Effector memory CD8-positive, alpha-beta T cell (primary cell): ENCODE measurements at regions not wholly inside any gene's neighbourhood (a gene's known extent, or its start where the extent isn't known, plus 50 kb on each side); places are given as distances from the start of the nearest gene placed in this dataset.

Experiments used
- ATAC-seq: fragments of 150-1000 bp; cut with Tn5 transposase; replicated peaks from 2 replicates; pipeline ENCODE4 v1.10.0; 2021; ENCODE audit warnings: mild to moderate bottlenecking, moderate library complexity
- DNase-seq, 3 experiments: peaks; one replicate each; pipeline ENCODE4 v3.0.0; 2021
- H3K27ac Mint-ChIP-seq, 2 donors: one replicate each; pipeline ENCODE4 v1.8.0; 2022; ENCODE audit warnings: mild to moderate bottlenecking in 2 of 2, mixed read lengths in 2 of 2, moderate library complexity in 2 of 2
- H3K27me3 Mint-ChIP-seq, 2 donors: one replicate each; pipeline ENCODE4 v1.8.0; 2022; ENCODE audit warnings: mixed read lengths in 2 of 2
- H3K36me3 Mint-ChIP-seq: one replicate; pipeline ENCODE4 v1.8.0; 2022; ENCODE audit warnings: mild to moderate bottlenecking, moderate library complexity, mixed read lengths; ENCODE audit not compliant: insufficient read depth
- H3K4me1 Mint-ChIP-seq, 2 donors: one replicate each; pipeline ENCODE4 v1.8.0; 2022; ENCODE audit warnings: low read depth in 2 of 2, mixed read lengths in 2 of 2
- H3K4me3 Mint-ChIP-seq, 2 donors: one replicate each; pipeline ENCODE4 v1.8.0; 2022; ENCODE audit warnings: mild to moderate bottlenecking in 2 of 2, mixed read lengths in 2 of 2, moderate library complexity in 2 of 2
- H3K9me3 Mint-ChIP-seq, 2 donors: one replicate each; pipeline ENCODE4 v1.8.0; 2022; ENCODE audit warnings: mixed read lengths in 2 of 2

DNA sequence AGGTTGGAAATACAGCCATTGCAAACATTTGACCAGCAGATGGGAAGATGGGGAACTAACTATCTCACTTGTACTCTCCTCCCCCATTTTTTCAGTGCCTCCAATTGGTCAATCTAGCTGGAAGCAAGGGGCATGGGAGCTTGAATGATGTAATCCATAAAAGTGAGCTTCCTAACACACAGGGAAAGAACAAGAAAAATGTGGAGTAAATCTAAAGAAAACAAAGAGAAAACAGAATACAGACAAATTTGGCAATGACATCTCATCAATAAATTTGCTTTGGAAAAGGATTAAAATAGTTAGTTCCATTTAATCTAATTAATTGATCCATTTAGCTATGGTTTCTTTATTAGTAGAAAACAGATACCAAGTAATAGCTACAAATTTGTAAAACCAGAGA is 592.6 kb upstream of the SOX9 start:
- H3K4me3 Mint-ChIP-seq: no peak overlapping the region
- H3K36me3 Mint-ChIP-seq: no peaks in the 10 kb centered on the region

DNA sequence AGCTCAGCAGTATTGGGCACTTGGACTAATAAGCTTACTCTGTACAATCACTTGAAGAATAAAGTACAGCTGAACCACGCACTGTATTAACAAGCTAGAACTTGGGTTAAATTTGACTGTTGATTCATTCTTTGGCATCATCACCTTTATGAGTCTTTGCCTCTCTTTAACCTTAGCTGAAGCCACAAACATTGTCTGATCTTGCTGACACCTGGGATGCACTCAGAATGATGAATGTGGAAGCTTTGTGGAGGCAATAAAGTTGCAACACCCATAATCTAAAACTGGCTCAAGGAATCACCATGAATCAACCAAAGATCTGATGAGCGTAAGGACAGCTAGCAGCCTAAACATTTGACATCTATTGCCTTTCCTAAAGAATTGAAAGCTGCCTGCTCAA is 590.6 kb upstream of the SOX9 start:
- Mint-ChIP-seq H3K4me3 (no peak overlapping the region), H3K36me3 (no peaks in the 10 kb centered on the region), H3K27me3 (no peaks in the 10 kb centered on the region), H3K9me3 (peaks cover 5 to 16% of the 10 kb centered on the region in 2 donors), H3K4me1 (no peaks in the 10 kb centered on the region), H3K27ac (no peak overlapping the region)
- DNase-seq (no peak), ATAC-seq (no peak)

More for the DNA sequence above, 592.6 kb upstream of the SOX9 start:
- H3K4me1 Mint-ChIP-seq: no peaks in the 10 kb centered on the region
- no peak overlapping the region for H3K27ac Mint-ChIP-seq
- peaks cover 5 to 16% of the 10 kb centered on the region in 2 donors for H3K9me3 Mint-ChIP-seq
- H3K27me3 Mint-ChIP-seq: no peaks in the 10 kb centered on the region
- ATAC-seq (no peak), DNase-seq (no peak)

- Mint-ChIP-seq H3K9me3 (peaks cover 3 to 8% of the 10 kb centered on the region in 2 donors), H3K4me3 (no peak overlapping the region), H3K27ac (no peak overlapping the region), H3K27me3 (no peaks in the 10 kb centered on the region), H3K36me3 (no peaks in the 10 kb centered on the region), H3K4me1 (no peaks in the 10 kb centered on the region)
- no peak for ATAC-seq
- no peak for DNase-seq
These were observed 585.5 kb upstream of the SOX9 start for GRCh38 chr17:71535321-71535720.

DNA sequence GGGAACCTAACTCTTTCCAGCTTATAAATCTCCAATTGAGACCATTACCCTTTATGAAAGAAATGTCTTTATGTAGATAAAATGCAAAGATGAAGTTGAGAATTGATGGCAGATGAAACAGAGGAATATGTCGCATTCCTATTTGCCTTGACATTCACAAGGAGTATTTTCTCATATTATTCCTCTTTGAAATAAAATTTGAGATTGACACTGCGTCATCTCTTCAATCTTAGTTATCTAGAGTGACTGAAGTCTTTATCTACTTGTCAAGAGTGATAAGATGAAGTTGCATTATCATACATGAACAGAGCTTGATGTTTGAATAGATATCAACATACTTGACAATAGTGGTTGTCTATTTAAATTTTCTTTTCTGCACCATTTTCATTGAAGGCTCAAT is 574.4 kb upstream of the SOX9 start:
- H3K4me3 Mint-ChIP-seq: no peak overlapping the region
- H3K27me3 Mint-ChIP-seq: no peaks in the 10 kb centered on the region
- DNase-seq: no peak
- no peak for ATAC-seq
- peaks cover 10 to 21% of the 10 kb centered on the region in 2 donors for H3K9me3 Mint-ChIP-seq
- H3K27ac Mint-ChIP-seq: no peak overlapping the region
- no peaks in the 10 kb centered on the region for H3K4me1 Mint-ChIP-seq
- H3K36me3 Mint-ChIP-seq: no peaks in the 10 kb centered on the region

DNA sequence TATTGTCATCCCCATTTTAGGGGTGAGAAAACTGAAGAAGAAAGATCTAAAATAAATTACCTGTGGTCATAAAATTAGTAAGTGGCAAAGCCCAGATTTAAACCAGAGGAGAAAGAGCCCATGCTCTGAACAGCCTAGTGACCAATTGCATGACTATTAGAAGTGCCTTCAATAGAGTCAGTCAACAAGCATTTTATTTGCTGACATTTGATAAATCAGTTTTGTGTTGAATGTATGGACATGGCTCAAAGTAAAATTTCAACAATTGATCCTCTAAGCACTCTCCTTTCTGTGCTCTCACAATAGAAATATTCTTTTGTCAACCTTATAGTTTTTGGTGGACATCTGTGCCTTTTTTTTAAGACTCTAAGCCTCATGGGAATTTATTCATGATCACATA is 572.9 kb upstream of the SOX9 start:
- Mint-ChIP-seq H3K9me3 (peaks cover 10 to 27% of the 10 kb centered on the region in 2 donors), H3K4me3 (no peak overlapping the region), H3K27me3 (no peaks in the 10 kb centered on the region), H3K4me1 (no peaks in the 10 kb centered on the region), H3K36me3 (no peaks in the 10 kb centered on the region), H3K27ac (no peak overlapping the region)
- ATAC-seq: no peak
- no peak for DNase-seq

- no peak for DNase-seq
- no peaks in the 10 kb centered on the region for H3K27me3 Mint-ChIP-seq
- ATAC-seq: no peak
- H3K4me1 Mint-ChIP-seq: no peaks in the 10 kb centered on the region
- H3K36me3 Mint-ChIP-seq: no peaks in the 10 kb centered on the region
- H3K9me3 Mint-ChIP-seq: peaks cover 10 to 32% of the 10 kb centered on the region in 2 donors
- no peak overlapping the region for H3K27ac Mint-ChIP-seq
- H3K4me3 Mint-ChIP-seq: no peak overlapping the region
These were observed 572.2 kb upstream of the SOX9 start for GRCh38 chr17:71548540-71549190.

DNA sequence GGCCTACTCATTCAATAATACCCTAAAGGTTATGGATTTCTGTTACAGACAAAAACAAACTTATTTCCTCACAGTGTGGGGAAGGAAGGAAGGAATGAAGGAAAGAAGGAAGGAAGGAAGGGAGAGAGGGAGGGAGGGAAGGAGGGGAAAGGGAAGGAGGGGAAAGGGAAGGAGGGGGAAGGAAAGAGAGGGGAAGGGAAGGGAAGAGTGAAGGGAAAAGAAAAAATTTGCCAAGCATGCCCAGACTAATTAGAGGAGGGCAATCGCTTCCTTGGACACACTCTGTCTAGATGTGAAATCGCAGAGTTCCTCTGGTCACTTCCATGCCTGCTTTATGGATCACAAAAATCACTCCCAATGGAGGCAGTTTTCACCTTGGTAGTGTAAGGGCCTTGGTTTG is 570.1 kb upstream of the SOX9 start:
- DNase-seq (no peak), ATAC-seq (no peak)
- Mint-ChIP-seq H3K36me3 (no peaks in the 10 kb centered on the region), H3K4me1 (no peaks in the 10 kb centered on the region), H3K27ac (no peak overlapping the region), H3K9me3 (peaks cover 7 to 32% of the 10 kb centered on the region in 2 donors), H3K27me3 (no peaks in the 10 kb centered on the region), H3K4me3 (no peak overlapping the region)

- ATAC-seq (no peak), DNase-seq (no peak)
- H3K4me3 Mint-ChIP-seq: no peak overlapping the region
- H3K9me3 Mint-ChIP-seq: peaks cover 6 to 41% of the 10 kb centered on the region in 2 donors
- H3K4me1 Mint-ChIP-seq: no peaks in the 10 kb centered on the region
- no peaks in the 10 kb centered on the region for H3K27me3 Mint-ChIP-seq
- H3K36me3 Mint-ChIP-seq: no peaks in the 10 kb centered on the region
- no peak overlapping the region for H3K27ac Mint-ChIP-seq
These were observed 567.4 kb upstream of the SOX9 start for GRCh38 chr17:71553381-71553780.

- Mint-ChIP-seq H3K27ac (no peak overlapping the region), H3K4me3 (no peak overlapping the region), H3K9me3 (peaks cover 11 to 36% of the 10 kb centered on the region in 2 donors), H3K4me1 (no peaks in the 10 kb centered on the region), H3K36me3 (no peaks in the 10 kb centered on the region), H3K27me3 (no peaks in the 10 kb centered on the region)
- ATAC-seq (no peak), DNase-seq (no peak)
These were observed 561.9 kb upstream of the SOX9 start for GRCh38 chr17:71558901-71559300.

- Mint-ChIP-seq H3K4me1 (no peaks in the 10 kb centered on the region), H3K36me3 (no peaks in the 10 kb centered on the region), H3K4me3 (no peak overlapping the region), H3K9me3 (peaks cover 0 to 2% of the 10 kb centered on the region in 2 donors), H3K27ac (no peak overlapping the region), H3K27me3 (no peaks in the 10 kb centered on the region)
- ATAC-seq (no peak), DNase-seq (no peak)
These were observed 548.5 kb upstream of the SOX9 start for GRCh38 chr17:71572343-71572742.

GRCh38 chr17:71578446-71578845 is 542.4 kb upstream of the SOX9 start:
- no peaks in the 10 kb centered on the region for H3K27me3 Mint-ChIP-seq
- H3K4me1 Mint-ChIP-seq: no peaks in the 10 kb centered on the region
- ATAC-seq (no peak), DNase-seq (no peak)
- H3K4me3 Mint-ChIP-seq: no peak overlapping the region
- peaks cover 0 to 7% of the 10 kb centered on the region in 2 donors for H3K9me3 Mint-ChIP-seq
- no peaks in the 10 kb centered on the region for H3K36me3 Mint-ChIP-seq
- no peak overlapping the region for H3K27ac Mint-ChIP-seq

- H3K9me3 Mint-ChIP-seq: peaks cover 0 to 5% of the 10 kb centered on the region in 2 donors
- ATAC-seq (no peak), DNase-seq (no peak)
- H3K36me3 Mint-ChIP-seq: no peaks in the 10 kb centered on the region
- H3K27me3 Mint-ChIP-seq: no peaks in the 10 kb centered on the region
- no peak overlapping the region for H3K4me3 Mint-ChIP-seq
- H3K4me1 Mint-ChIP-seq: no peaks in the 10 kb centered on the region
- no peak overlapping the region for H3K27ac Mint-ChIP-seq
These were observed 540.6 kb upstream of the SOX9 start for GRCh38 chr17:71580220-71580619.

- DNase-seq (no peak), ATAC-seq (no peak)
- Mint-ChIP-seq H3K27me3 (no peaks in the 10 kb centered on the region), H3K36me3 (no peaks in the 10 kb centered on the region), H3K9me3 (no peaks in the 10 kb centered on the region), H3K27ac (no peak overlapping the region), H3K4me1 (no peaks in the 10 kb centered on the region), H3K4me3 (no peak overlapping the region)
These were observed 535.3 kb upstream of the SOX9 start for GRCh38 chr17:71585540-71585939.

- Mint-ChIP-seq H3K36me3 (peaks cover 3% of the 10 kb centered on the region), H3K9me3 (peaks cover 0 to 5% of the 10 kb centered on the region in 2 donors)
These were observed 528.4 kb upstream of the SOX9 start for GRCh38 chr17:71592431-71592830.

DNA sequence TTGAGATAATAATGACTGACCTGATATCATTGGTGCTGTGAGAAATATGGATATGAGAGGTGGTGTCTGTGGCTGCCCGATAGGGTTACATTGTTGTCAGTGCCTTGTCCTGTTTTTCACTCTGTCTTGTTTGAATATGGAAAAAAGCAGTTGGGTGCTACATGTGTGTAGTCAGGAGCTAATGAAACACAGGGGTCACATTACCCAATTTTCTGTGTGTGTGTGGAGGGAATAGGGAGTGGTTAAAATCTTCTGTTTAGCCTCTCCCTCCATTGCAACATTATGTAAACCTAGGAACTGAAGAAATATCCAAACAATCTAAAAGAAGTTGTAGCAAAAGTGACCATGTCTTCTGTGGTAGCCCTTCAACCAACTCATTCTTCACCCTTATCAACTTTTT is 527.7 kb upstream of the SOX9 start:
- Mint-ChIP-seq H3K27ac (no peak overlapping the region), H3K4me1 (no peaks in the 10 kb centered on the region), H3K9me3 (peaks cover 0 to 5% of the 10 kb centered on the region in 2 donors), H3K36me3 (peaks cover 3% of the 10 kb centered on the region), H3K27me3 (no peaks in the 10 kb centered on the region), H3K4me3 (no peak overlapping the region)
- ATAC-seq: no peak
- no peak for DNase-seq

More at GRCh38 chr17:71592431-71592830, 528.4 kb upstream of the SOX9 start:
- H3K4me3 Mint-ChIP-seq: no peak overlapping the region
- H3K27me3 Mint-ChIP-seq: no peaks in the 10 kb centered on the region
- DNase-seq: no peak
- no peak for ATAC-seq
- H3K4me1 Mint-ChIP-seq: no peaks in the 10 kb centered on the region
- no peak overlapping the region for H3K27ac Mint-ChIP-seq
